Neural progenitor cell (in vitro differentiated cells): ENCODE measurements at regions not wholly inside any gene's neighbourhood (a gene's known extent, or its start where the extent isn't known, plus 50 kb on each side); places are given as distances from the start of the nearest gene placed in this dataset.

ENCODE experiments used
- CTCF ChIP-seq: fragments of 200-600 bp; sonication (generic); IDR thresholded peaks from 2 replicates; pipeline ENCODE4 v1.5.1; 2017; ENCODE audit warnings: antibody characterized with exemption, mild to moderate bottlenecking
- EZH2 ChIP-seq: fragments of 200-600 bp; sonication (generic); IDR thresholded peaks from 2 replicates; pipeline ENCODE4 v1.6.1; 2017; ENCODE audit warnings: antibody characterized with exemption, mild to moderate bottlenecking, moderate library complexity
- EZH2phosphoT487 ChIP-seq: fragments of 200-600 bp; sonication (generic); IDR thresholded peaks from 2 replicates; pipeline ENCODE4 v1.6.1; 2017; ENCODE audit warnings: antibody characterized with exemption

- no peak for TF ChIP-seq CTCF
- TF ChIP-seq EZH2phosphoT487 = no peak
- no peak for TF ChIP-seq EZH2
Observed at GRCh38 chrX:142256935-142257334, 51.8 kb upstream of the MAGEC2 start.
